Epithelial cell of esophagus (primary cell): ENCODE measurements at regions not wholly inside any gene's neighbourhood (a gene's known extent, or its start where the extent isn't known, plus 50 kb on each side); places are given as distances from the start of the nearest gene placed in this dataset.

Experiments
- DNase-seq: peaks from one replicate; pipeline ENCODE4 v3.0.0; 2010; ENCODE audit warnings: low read depth
- H3K4me3 ChIP-seq: 2 replicates; pipeline ENCODE4 v1.5.1; 2011; ENCODE audit warnings: mild to moderate bottlenecking, low read length, control low read depth
- TF ChIP-seq, protein P1 (sequence below): IDR thresholded peaks from 2 replicates; pipeline ENCODE4 v1.5.1; 2011; ENCODE audit warnings: low read depth, mild to moderate bottlenecking, low read length, control low read depth, inconsistent platforms; ENCODE audit not compliant: insufficient read depth; ENCODE audit errors: missing control alignments

GRCh38 chr7:136348142-136348541, 371.0 kb upstream of the MTPN start:
- TF ChIP-seq, protein P1, sequence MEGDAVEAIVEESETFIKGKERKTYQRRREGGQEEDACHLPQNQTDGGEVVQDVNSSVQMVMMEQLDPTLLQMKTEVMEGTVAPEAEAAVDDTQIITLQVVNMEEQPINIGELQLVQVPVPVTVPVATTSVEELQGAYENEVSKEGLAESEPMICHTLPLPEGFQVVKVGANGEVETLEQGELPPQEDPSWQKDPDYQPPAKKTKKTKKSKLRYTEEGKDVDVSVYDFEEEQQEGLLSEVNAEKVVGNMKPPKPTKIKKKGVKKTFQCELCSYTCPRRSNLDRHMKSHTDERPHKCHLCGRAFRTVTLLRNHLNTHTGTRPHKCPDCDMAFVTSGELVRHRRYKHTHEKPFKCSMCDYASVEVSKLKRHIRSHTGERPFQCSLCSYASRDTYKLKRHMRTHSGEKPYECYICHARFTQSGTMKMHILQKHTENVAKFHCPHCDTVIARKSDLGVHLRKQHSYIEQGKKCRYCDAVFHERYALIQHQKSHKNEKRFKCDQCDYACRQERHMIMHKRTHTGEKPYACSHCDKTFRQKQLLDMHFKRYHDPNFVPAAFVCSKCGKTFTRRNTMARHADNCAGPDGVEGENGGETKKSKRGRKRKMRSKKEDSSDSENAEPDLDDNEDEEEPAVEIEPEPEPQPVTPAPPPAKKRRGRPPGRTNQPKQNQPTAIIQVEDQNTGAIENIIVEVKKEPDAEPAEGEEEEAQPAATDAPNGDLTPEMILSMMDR = no peak
- no peak for DNase-seq
- no peak overlapping the region for H3K4me3 ChIP-seq

DNA sequence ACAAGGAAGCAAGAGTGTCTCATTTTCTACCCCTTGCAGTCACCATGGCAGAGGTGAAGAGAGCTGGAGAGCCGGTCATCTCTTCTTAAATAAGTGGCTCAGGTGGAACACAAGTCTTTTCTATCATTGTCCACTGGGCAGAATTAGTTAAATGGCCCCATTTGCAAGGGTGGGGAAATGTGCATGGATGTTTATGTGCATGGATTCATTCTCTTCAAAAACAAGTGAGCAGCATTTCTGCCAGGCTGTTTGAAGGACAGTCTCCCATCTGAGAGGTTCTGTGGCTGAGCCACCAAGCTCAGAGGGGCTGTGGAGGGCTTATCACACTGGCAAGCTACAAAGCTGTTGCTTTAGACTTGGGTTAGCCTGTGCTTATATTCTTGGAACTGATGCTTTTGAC, 370.3 kb upstream of the MTPN start:
- no peak overlapping the region for H3K4me3 ChIP-seq
- no peak for DNase-seq
- TF ChIP-seq, protein P1 = no peak

- no peak for DNase-seq
- TF ChIP-seq, protein P1 = no peak
These were observed 365.1 kb upstream of the MTPN start for GRCh38 chr7:136342251-136342650.

GRCh38 chr7:136339464-136339863, 362.3 kb upstream of the MTPN start:
- TF ChIP-seq, protein P1 = no peak
- no peak for DNase-seq
- no peak overlapping the region for H3K4me3 ChIP-seq

More at GRCh38 chr7:136342251-136342650, 365.1 kb upstream of the MTPN start:
- no peak overlapping the region for H3K4me3 ChIP-seq

GRCh38 chr7:136336932-136337331, 359.8 kb upstream of the MTPN start:
- no peak for DNase-seq
- H3K4me3 ChIP-seq = no peak overlapping the region
- TF ChIP-seq, protein P1 = no peak

GRCh38 chr7:136333636-136334035, 356.5 kb upstream of the MTPN start:
- no peak for DNase-seq
- H3K4me3 ChIP-seq = no peak overlapping the region
- TF ChIP-seq, protein P1 = no peak

DNA sequence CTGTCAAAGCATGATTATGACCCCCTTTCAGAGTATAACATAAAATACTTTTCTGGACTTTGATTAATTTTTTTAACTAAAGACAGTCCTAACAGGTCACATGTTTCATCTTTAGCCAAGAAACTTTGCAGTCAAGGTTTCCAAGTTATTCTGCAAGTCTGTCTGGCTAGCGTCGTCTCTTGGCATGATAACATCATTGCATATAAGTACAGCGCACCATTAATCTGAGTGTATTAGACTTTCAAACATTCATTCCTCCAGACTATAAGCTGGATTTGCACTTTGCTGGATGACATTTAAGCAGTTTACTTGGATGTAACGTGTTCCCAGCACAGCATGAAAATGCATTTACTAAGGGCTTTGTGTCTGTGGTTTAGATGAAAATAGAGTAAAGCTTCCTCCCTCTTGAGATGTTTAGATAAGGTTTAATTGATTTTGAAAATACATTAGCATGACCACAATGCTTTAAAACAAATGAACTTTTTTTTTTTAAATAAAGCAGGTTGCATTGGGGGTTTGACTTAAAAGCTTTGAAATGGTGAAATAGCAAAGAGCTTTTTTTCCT, 349.0 kb upstream of the MTPN start:
- TF ChIP-seq, protein P1 = no peak
- no peak overlapping the region for H3K4me3 ChIP-seq
- DNase-seq = no peak
